HEK293 (cell line): ENCODE measurements at regions not wholly inside any gene's neighbourhood (a gene's known extent, or its start where the extent isn't known, plus 50 kb on each side); places are given as distances from the start of the nearest gene placed in this dataset.

Experiments used
- CTCF ChIA-PET: fragments of 350-600 bp; formaldehyde crosslinking; extraction: SDS; loops from one replicate; lab custom pipeline; 2021; ENCODE audit warnings: antibody characterized with exemption; lab: Yijun Ruan, JAX
- POLR2A ChIA-PET: fragments of 300-600 bp; formaldehyde crosslinking; extraction: SDS; loops from one replicate; lab custom pipeline; 2020; ENCODE audit warnings: antibody characterized with exemption, inconsistent platforms; lab: Yijun Ruan, JAX
- H3K27ac ChIP-seq: fragments of 200-500 bp; sonication (Bioruptor generic); 2 replicates; pipeline ENCODE4 v1.5.1; 2014; ENCODE audit warnings: low read depth, low read length, control low read depth, inconsistent platforms; ENCODE audit errors: extremely low read depth
- H3K36me3 ChIP-seq, 2 experiments: fragments of 200-500 bp in 1 of 2; sonication (Bioruptor generic) in 1 of 2; 1 replicate in 1 of 2; 2 replicates in 1 of 2; pipeline ENCODE4 v1.5.1; 2014 to 2017; ENCODE audit warnings: inconsistent platforms in 2 of 2, low read length in 2 of 2; ENCODE audit not compliant: control insufficient read depth in 2 of 2, insufficient read depth in 1 of 2
- H3K4me1 ChIP-seq: fragments of 200-500 bp; sonication (Bioruptor generic); 2 replicates; pipeline ENCODE4 v1.5.1; 2014; ENCODE audit warnings: mild to moderate bottlenecking, low read length, inconsistent platforms; ENCODE audit not compliant: control insufficient read depth, insufficient read depth
- H3K4me3 ChIP-seq: 2 replicates; pipeline ENCODE4 v1.5.1; 2011; ENCODE audit warnings: low read depth, mild to moderate bottlenecking, control low read depth, low read length, moderate library complexity
- H3K9me3 ChIP-seq: fragments of 200-500 bp; sonication (Bioruptor generic); 2 replicates; pipeline ENCODE4 v1.5.1; 2014; ENCODE audit warnings: low read depth, low read length, inconsistent platforms; ENCODE audit not compliant: control insufficient read depth, insufficient read depth
- EGR2 ChIP-seq: fragments of 450-650 bp; formaldehyde crosslinking; IDR thresholded peaks from 2 replicates; pipeline ENCODE4 v1.5.1; 2016; ENCODE audit warnings: low read depth, missing biosample characterization, missing genetic modification characterization
- KLF7 ChIP-seq: fragments of 450-650 bp; formaldehyde crosslinking; IDR thresholded peaks from 2 replicates; pipeline ENCODE4 v1.5.1; 2016; ENCODE audit warnings: missing biosample characterization, missing genetic modification characterization, borderline replicate concordance
- KLF8 ChIP-seq: fragments of 450-650 bp; formaldehyde crosslinking; IDR thresholded peaks from 2 replicates; pipeline ENCODE4 v1.5.1; 2016; ENCODE audit warnings: missing biosample characterization, missing genetic modification characterization
- MZF1 ChIP-seq: fragments of 450-650 bp; formaldehyde crosslinking; IDR thresholded peaks from 2 replicates; pipeline ENCODE4 v1.5.1; 2017; ENCODE audit warnings: missing biosample characterization, missing genetic modification characterization, borderline replicate concordance
- SCRT1 ChIP-seq: fragments of 450-650 bp; formaldehyde crosslinking; IDR thresholded peaks from 2 replicates; pipeline ENCODE4 v1.5.1; 2016; ENCODE audit warnings: missing biosample characterization, missing genetic modification characterization, borderline replicate concordance
- SP2 ChIP-seq: fragments of 450-650 bp; formaldehyde crosslinking; IDR thresholded peaks from 2 replicates; pipeline ENCODE4 v1.5.1; 2016; ENCODE audit warnings: missing biosample characterization, missing genetic modification characterization
- ZBTB48 ChIP-seq: fragments of 450-650 bp; formaldehyde crosslinking; IDR thresholded peaks from 2 replicates; pipeline ENCODE4 v1.5.1; 2016; ENCODE audit warnings: missing biosample characterization, missing genetic modification characterization
- ZFP69B ChIP-seq: fragments of 450-650 bp; formaldehyde crosslinking; IDR thresholded peaks from 2 replicates; pipeline ENCODE4 v1.5.1; 2016; ENCODE audit warnings: missing biosample characterization, missing genetic modification characterization
- ZNF133 ChIP-seq: fragments of 450-650 bp; formaldehyde crosslinking; IDR thresholded peaks from 2 replicates; pipeline ENCODE4 v1.5.1; 2016; ENCODE audit warnings: missing biosample characterization, missing genetic modification characterization
- ZNF138 ChIP-seq: fragments of 450-650 bp; formaldehyde crosslinking; IDR thresholded peaks from 2 replicates; pipeline ENCODE4 v1.5.1; 2016; ENCODE audit warnings: missing biosample characterization, missing genetic modification characterization, borderline replicate concordance
- ZNF174 ChIP-seq: fragments of 450-650 bp; formaldehyde crosslinking; IDR thresholded peaks from 2 replicates; pipeline ENCODE4 v1.5.0; 2017; ENCODE audit warnings: missing biosample characterization, mild to moderate bottlenecking, missing genetic modification characterization
- ZNF221 ChIP-seq: fragments of 450-650 bp; formaldehyde crosslinking; IDR thresholded peaks from 2 replicates; pipeline ENCODE4 v1.5.1; 2017; ENCODE audit warnings: missing biosample characterization, missing genetic modification characterization, borderline replicate concordance
- ZNF26 ChIP-seq: fragments of 450-650 bp; formaldehyde crosslinking; IDR thresholded peaks from 2 replicates; pipeline ENCODE4 v1.5.1; 2016; ENCODE audit warnings: missing biosample characterization, missing genetic modification characterization
- ZNF280C ChIP-seq: fragments of 450-650 bp; formaldehyde crosslinking; IDR thresholded peaks from 2 replicates; pipeline ENCODE4 v1.5.1; 2016; ENCODE audit warnings: missing biosample characterization, missing genetic modification characterization
- ZNF335 ChIP-seq: fragments of 450-650 bp; formaldehyde crosslinking; conservative IDR thresholded peaks from 2 replicates; pipeline ENCODE4 v1.5.1; 2016; ENCODE audit warnings: missing biosample characterization, missing genetic modification characterization
- ZNF416 ChIP-seq: fragments of 450-650 bp; formaldehyde crosslinking; IDR thresholded peaks from 2 replicates; pipeline ENCODE4 v1.5.1; 2016; ENCODE audit warnings: missing biosample characterization, missing genetic modification characterization
- ZNF510 ChIP-seq: fragments of 450-650 bp; formaldehyde crosslinking; IDR thresholded peaks from 2 replicates; pipeline ENCODE4 v1.5.1; 2018; ENCODE audit warnings: mild to moderate bottlenecking, missing genetic modification characterization, missing biosample characterization; ENCODE audit not compliant: insufficient replicate concordance
- ZNF530 ChIP-seq: fragments of 450-650 bp; formaldehyde crosslinking; IDR thresholded peaks from 2 replicates; pipeline ENCODE4 v1.5.1; 2016; ENCODE audit warnings: low read depth, missing biosample characterization, missing genetic modification characterization
- ZNF580 ChIP-seq: fragments of 450-650 bp; formaldehyde crosslinking; IDR thresholded peaks from 2 replicates; pipeline ENCODE4 v1.5.1; 2016; ENCODE audit warnings: missing biosample characterization, missing genetic modification characterization
- ZNF600 ChIP-seq: fragments of 450-650 bp; formaldehyde crosslinking; IDR thresholded peaks from 2 replicates; pipeline ENCODE4 v1.5.1; 2016; ENCODE audit warnings: missing biosample characterization, missing genetic modification characterization
- ZNF639 ChIP-seq: fragments of 450-650 bp; formaldehyde crosslinking; IDR thresholded peaks from 2 replicates; pipeline ENCODE4 v1.5.1; 2016; ENCODE audit warnings: missing biosample characterization, missing genetic modification characterization
- ZNF664 ChIP-seq: fragments of 450-650 bp; formaldehyde crosslinking; IDR thresholded peaks from 2 replicates; pipeline ENCODE4 v1.5.1; 2016; ENCODE audit warnings: missing biosample characterization, missing genetic modification characterization
- ZNF777 ChIP-seq: fragments of 450-650 bp; formaldehyde crosslinking; IDR thresholded peaks from 2 replicates; pipeline ENCODE4 v1.5.1; 2017; ENCODE audit warnings: missing biosample characterization, missing genetic modification characterization, borderline replicate concordance

GRCh38 chr13:84332346-84332745 lies 450.1 kb upstream of the SLITRK1 start:
- ChIA-PET POLR2A (no interaction called here), CTCF (no interaction called here)
- H3K36me3 ChIP-seq, result no peaks in the 10 kb centered on the region

GRCh38 chr13:84315527-84315926 lies 433.3 kb upstream of the SLITRK1 start:
- TF ChIP-seq KLF7 (no peak), KLF8 (tag by site-specific recombination) (no peak), ZNF335 (tag by site-specific recombination) (no peak), ZNF510 (no peak), ZNF138 (tag by site-specific recombination) (no peak), ZFP69B (no peak), ZNF777 (tag by site-specific recombination) (no peak), ZNF664 (tag by site-specific recombination) (no peak), ZNF530 (tag by site-specific recombination) (no peak)
- ChIA-PET POLR2A (no interaction called here), CTCF (no interaction called here)
- Histone ChIP-seq H3K4me3 (no peak overlapping the region), H3K4me1 (no peaks in the 10 kb centered on the region), H3K36me3 (no peaks in the 10 kb centered on the region), H3K27ac (no peak overlapping the region), H3K9me3 (no peaks in the 10 kb centered on the region)

More at GRCh38 chr13:84332346-84332745, 450.1 kb upstream of the SLITRK1 start:
- H3K4me3 ChIP-seq, result no peak overlapping the region
- no peaks in the 10 kb centered on the region for H3K9me3 ChIP-seq
- TF ChIP-seq ZNF133 (tag by site-specific recombination) (no peak), ZNF280C (tag by site-specific recombination) (no peak), ZNF174 (tag by site-specific recombination) (no peak), MZF1 (tag by site-specific recombination) (no peak), ZNF639 (tag by site-specific recombination) (no peak), EGR2 (tag by site-specific recombination) (no peak), ZNF26 (no peak), SCRT1 (tag by site-specific recombination) (no peak), ZNF416 (tag by site-specific recombination) (no peak), ZNF221 (tag by site-specific recombination) (no peak), ZNF600 (no peak), ZNF580 (tag by site-specific recombination) (no peak), ZBTB48 (tag by site-specific recombination) (no peak), SP2 (tag by site-specific recombination) (no peak)
- TF ChIP-seq, all 188 proteins: peak for 0
- Histone ChIP-seq H3K27ac (no peak overlapping the region), H3K4me1 (no peaks in the 10 kb centered on the region)
